ENCODE measurements at regions not wholly inside any gene's neighbourhood (a gene's known extent, or its start where the extent isn't known, plus 50 kb on each side); places are given as distances from the start of the nearest gene placed in this dataset.

- TF ChIP-seq CTCF (IDR thresholded peaks at IDR 0.05) (no peak), ZFX (IDR thresholded peaks at IDR 0.05; ENCODE audit: borderline replicate concordance) (no peak)
Observed at GRCh38 chr11:22923561-22923960, 63.3 kb upstream of the CCDC179 start.
